ENCODE measurements at regions not wholly inside any gene's neighbourhood (a gene's known extent, or its start where the extent isn't known, plus 50 kb on each side); places are given as distances from the start of the nearest gene placed in this dataset.

GRCh38 chr1:193663965-193664364 lies 477.6 kb upstream of the B3GALT2 start:
- Mint-ChIP-seq H3K4me1 (ENCODE audit: low read depth, unreplicated experiment) (no peaks in the 10 kb centered on the region), H3K9me3 (ENCODE audit: unreplicated experiment) (no peaks in the 10 kb centered on the region), H3K36me3 (ENCODE audit: insufficient read depth, unreplicated experiment) (no peaks in the 10 kb centered on the region), H3K4me3 (ENCODE audit: unreplicated experiment) (no peak overlapping the region), H3K27ac (ENCODE audit: unreplicated experiment) (no peak overlapping the region), H3K27me3 (ENCODE audit: insufficient read depth, unreplicated experiment) (no peaks in the 10 kb centered on the region)
- Histone ChIP-seq H3K9me3 (no peaks in the 10 kb centered on the region), H3K4me1 (no peaks in the 10 kb centered on the region), H3K4me3 (ENCODE audit: low read depth, low read length) (no peak overlapping the region), H3K36me3 (ENCODE audit: control insufficient read depth, insufficient read depth, low read length) (no peaks in the 10 kb centered on the region), H3K27me3 (replicated peaks; ENCODE audit: control insufficient read depth, insufficient read depth, low read length) (no peaks in the 10 kb centered on the region)
- ChIA-PET CTCF (no interaction called here), POLR2A (no interaction called here)
- no TSS peak for BruUV-seq (replicated peaks)
- TF ChIP-seq CTCF (IDR thresholded peaks at IDR 0.05; ENCODE audit: insufficient read depth in 1 of 2, low read depth in 1 of 2, low read length in 1 of 2, severe bottlenecking in 1 of 2, unreplicated experiment in 1 of 2) = no peak
- no peak for DNase-seq
- intact Hi-C loops (cut with micrococcal nuclease; ENCODE audit: unreplicated experiment) = no loop called here

GRCh38 chr1:193662030-193662429 lies 475.6 kb upstream of the B3GALT2 start:
- Histone ChIP-seq H3K4me3 (ENCODE audit: low read depth, low read length) (no peak overlapping the region), H3K4me1 (no peaks in the 10 kb centered on the region), H3K36me3 (ENCODE audit: control insufficient read depth, insufficient read depth, low read length) (no peaks in the 10 kb centered on the region), H3K27me3 (replicated peaks; ENCODE audit: control insufficient read depth, insufficient read depth, low read length) (no peaks in the 10 kb centered on the region), H3K9me3 (no peaks in the 10 kb centered on the region)
- Mint-ChIP-seq H3K27ac (ENCODE audit: unreplicated experiment) (no peak overlapping the region), H3K4me3 (ENCODE audit: unreplicated experiment) (no peak overlapping the region), H3K4me1 (ENCODE audit: low read depth, unreplicated experiment) (no peaks in the 10 kb centered on the region), H3K9me3 (ENCODE audit: unreplicated experiment) (no peaks in the 10 kb centered on the region), H3K27me3 (ENCODE audit: insufficient read depth, unreplicated experiment) (no peaks in the 10 kb centered on the region), H3K36me3 (ENCODE audit: insufficient read depth, unreplicated experiment) (no peaks in the 10 kb centered on the region)
- no TSS peak for BruUV-seq (replicated peaks)
- intact Hi-C loops (cut with micrococcal nuclease; ENCODE audit: unreplicated experiment) = no loop called here
- POLR2A ChIA-PET = no interaction called here
- no peak for TF ChIP-seq CTCF (IDR thresholded peaks at IDR 0.05; ENCODE audit: insufficient read depth in 1 of 2, low read depth in 1 of 2, low read length in 1 of 2, severe bottlenecking in 1 of 2, unreplicated experiment in 1 of 2)
- CTCF ChIA-PET = no interaction called here
- no peak for DNase-seq

DNA sequence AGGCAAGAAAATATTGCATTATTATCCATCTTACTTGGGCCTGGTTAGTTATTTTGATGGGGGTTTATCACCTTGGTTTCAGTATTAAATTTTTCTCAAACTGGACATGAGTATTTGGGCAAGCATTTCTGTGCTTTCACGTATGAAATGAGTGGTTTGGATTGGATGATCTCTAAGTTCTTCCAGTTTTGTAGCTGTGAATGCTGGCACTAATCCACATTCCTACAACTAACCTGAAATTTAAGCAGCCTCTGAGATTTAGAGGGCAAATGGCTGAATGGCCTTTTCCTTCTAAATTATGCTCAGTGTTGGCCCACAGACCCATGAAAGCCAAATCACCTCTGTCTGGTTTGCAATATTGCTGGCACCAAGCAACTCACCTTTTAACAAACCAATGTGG lies 475.0 kb upstream of the B3GALT2 start:
- H3K4me3 ChIP-seq (ENCODE audit: low read depth, low read length) = no peak overlapping the region
- no peaks in the 10 kb centered on the region for H3K27me3 Mint-ChIP-seq (ENCODE audit: insufficient read depth, unreplicated experiment)
- no peaks in the 10 kb centered on the region for H3K4me1 Mint-ChIP-seq (ENCODE audit: low read depth, unreplicated experiment)
- TF ChIP-seq CTCF (IDR thresholded peaks at IDR 0.05; ENCODE audit: insufficient read depth in 1 of 2, low read depth in 1 of 2, low read length in 1 of 2, severe bottlenecking in 1 of 2, unreplicated experiment in 1 of 2) = no peak
- no peaks in the 10 kb centered on the region for H3K36me3 ChIP-seq (ENCODE audit: control insufficient read depth, insufficient read depth, low read length)
- DNase-seq = no peak
- H3K9me3 ChIP-seq = no peaks in the 10 kb centered on the region
- ChIA-PET POLR2A (no interaction called here), CTCF (no interaction called here)
- no peaks in the 10 kb centered on the region for H3K4me1 ChIP-seq
- no peaks in the 10 kb centered on the region for H3K27me3 ChIP-seq (replicated peaks; ENCODE audit: control insufficient read depth, insufficient read depth, low read length)
- no peak overlapping the region for H3K27ac Mint-ChIP-seq (ENCODE audit: unreplicated experiment)
- no peak overlapping the region for H3K4me3 Mint-ChIP-seq (ENCODE audit: unreplicated experiment)
- intact Hi-C loops (cut with micrococcal nuclease; ENCODE audit: unreplicated experiment) = no loop called here
- no peaks in the 10 kb centered on the region for H3K9me3 Mint-ChIP-seq (ENCODE audit: unreplicated experiment)
- BruUV-seq (replicated peaks) = no TSS peak
- H3K36me3 Mint-ChIP-seq (ENCODE audit: insufficient read depth, unreplicated experiment) = no peaks in the 10 kb centered on the region
